ENCODE measurements at regions not wholly inside any gene's neighbourhood (a gene's known extent, or its start where the extent isn't known, plus 50 kb on each side); places are given as distances from the start of the nearest gene placed in this dataset.
A peak's percentile ranks its signal among the peaks of the same experiment; 100 is the strongest.

DNA sequence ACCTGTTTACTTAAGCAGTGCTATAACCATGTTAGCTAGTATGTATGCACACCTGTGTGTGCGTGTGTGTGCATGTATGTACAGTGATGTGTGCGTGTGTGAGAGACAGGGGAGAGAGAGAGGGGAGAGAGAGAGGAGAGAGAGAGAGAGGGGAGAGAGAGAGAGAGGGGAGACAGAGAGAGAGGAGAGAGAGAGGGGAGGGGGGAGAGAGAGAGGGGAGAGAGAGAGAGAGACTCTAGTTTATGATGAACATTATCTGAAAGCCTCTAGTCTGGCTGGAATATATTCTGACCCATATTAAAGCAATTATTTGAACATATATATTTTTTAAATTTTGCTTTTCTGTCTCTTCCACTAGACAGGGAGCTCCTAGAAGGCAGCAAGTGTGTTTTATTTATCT is 117.5 kb upstream of the CPEB4 start:
- Histone ChIP-seq H3K27ac (ENCODE audit: extremely low read depth, low read depth, low read length) (no peak overlapping the region; the same call in 2 of the 3 replicates), H2AFZ (ENCODE audit: low read depth, low read length) (peak overlapping the region; percentile 94), H3K4me1 (replicated peaks in 1 of 2; ENCODE audit: control insufficient read depth in 2 of 2, insufficient read depth in 2 of 2, low read length in 2 of 2) (peaks cover 20 to 45% of the 10 kb centered on the region in 2 experiments), H3K9ac (ENCODE audit: insufficient read depth in 1 of 2, low read depth in 2 of 2, low read length in 2 of 2) (peak overlapping the region in 1 of 2 experiments; percentile 37; a peak in 2 of 4 replicates), H3K4me2 (ENCODE audit: insufficient read depth, low read length) (peak overlapping the region; percentile 44; the same call in 1 of the 2 replicates), H3K4me3 (no peak overlapping the region), H3K27me3 (ENCODE audit: control insufficient read depth in 2 of 2, insufficient read depth in 2 of 2, low read length in 2 of 2) (no peaks in the 10 kb centered on the region), H3K9me1 (ENCODE audit: control insufficient read depth, insufficient read depth, low read length) (no peaks in the 10 kb centered on the region), H3K9me3 (replicated peaks; ENCODE audit: control insufficient read depth, insufficient read depth, low read depth, low read length) (no peaks in the 10 kb centered on the region), H3K79me2 (ENCODE audit: control insufficient read depth, insufficient read depth, low read length) (no peaks in the 10 kb centered on the region), H3K36me3 (ENCODE audit: control insufficient read depth, insufficient read depth, low read length) (no peaks in the 10 kb centered on the region), H4K20me1 (replicated peaks; ENCODE audit: control insufficient read depth, insufficient read depth, low read length) (no peaks in the 10 kb centered on the region)
- ATAC-seq (no peak), FAIRE-seq (no peak), DNase-seq (ENCODE audit: extremely low read depth in 1 of 4, low spot score in 3 of 4) (no peak)
- CTCF ChIA-PET (ENCODE audit: low intra/inter-chr PET ratio): interaction anchor here (0.7 kb wide), 1 partner anchor 152 kb away, joined by 6 read pairs; no protein-coding TSS in a partner anchor
- in situ Hi-C loops (cut with MboI): no loop called here
- intact Hi-C loops (cut with micrococcal nuclease): no loop called here
- BruUV-seq (replicated peaks): no TSS peak
- POLR2A ChIA-PET: interaction anchor here (0.7 to 2.5 kb wide), 4 partner anchors 10 to 133 kb away, joined by 3 to 7 read pairs (median 4); no protein-coding TSS in a partner anchor
- WGBS (ENCODE audit: insufficient coverage, low coverage, missing lambda C conversion rate): 66% methylated on average over 2 of the region's 2 CpGs
- no peak for TF ChIP-seq SMARCA4 (IDR thresholded peaks at IDR 0.05)
- no peak for TF ChIP-seq TCF3 (CRISPR knock-in tag; IDR thresholded peaks at IDR 0.05)
- no peak for TF ChIP-seq EWSR1 (IDR thresholded peaks at IDR 0.05; ENCODE audit: borderline replicate concordance, low read depth, partially characterized antibody)
- no peak for TF ChIP-seq ZNF282 (CRISPR knock-in tag; IDR thresholded peaks at IDR 0.05)
- TF ChIP-seq ADNP (tag; IDR thresholded peaks at IDR 0.05): no peak
- TF ChIP-seq MTF1 (CRISPR knock-in tag; IDR thresholded peaks at IDR 0.05; ENCODE audit: borderline replicate concordance): no peak
- TF ChIP-seq, protein P1, sequence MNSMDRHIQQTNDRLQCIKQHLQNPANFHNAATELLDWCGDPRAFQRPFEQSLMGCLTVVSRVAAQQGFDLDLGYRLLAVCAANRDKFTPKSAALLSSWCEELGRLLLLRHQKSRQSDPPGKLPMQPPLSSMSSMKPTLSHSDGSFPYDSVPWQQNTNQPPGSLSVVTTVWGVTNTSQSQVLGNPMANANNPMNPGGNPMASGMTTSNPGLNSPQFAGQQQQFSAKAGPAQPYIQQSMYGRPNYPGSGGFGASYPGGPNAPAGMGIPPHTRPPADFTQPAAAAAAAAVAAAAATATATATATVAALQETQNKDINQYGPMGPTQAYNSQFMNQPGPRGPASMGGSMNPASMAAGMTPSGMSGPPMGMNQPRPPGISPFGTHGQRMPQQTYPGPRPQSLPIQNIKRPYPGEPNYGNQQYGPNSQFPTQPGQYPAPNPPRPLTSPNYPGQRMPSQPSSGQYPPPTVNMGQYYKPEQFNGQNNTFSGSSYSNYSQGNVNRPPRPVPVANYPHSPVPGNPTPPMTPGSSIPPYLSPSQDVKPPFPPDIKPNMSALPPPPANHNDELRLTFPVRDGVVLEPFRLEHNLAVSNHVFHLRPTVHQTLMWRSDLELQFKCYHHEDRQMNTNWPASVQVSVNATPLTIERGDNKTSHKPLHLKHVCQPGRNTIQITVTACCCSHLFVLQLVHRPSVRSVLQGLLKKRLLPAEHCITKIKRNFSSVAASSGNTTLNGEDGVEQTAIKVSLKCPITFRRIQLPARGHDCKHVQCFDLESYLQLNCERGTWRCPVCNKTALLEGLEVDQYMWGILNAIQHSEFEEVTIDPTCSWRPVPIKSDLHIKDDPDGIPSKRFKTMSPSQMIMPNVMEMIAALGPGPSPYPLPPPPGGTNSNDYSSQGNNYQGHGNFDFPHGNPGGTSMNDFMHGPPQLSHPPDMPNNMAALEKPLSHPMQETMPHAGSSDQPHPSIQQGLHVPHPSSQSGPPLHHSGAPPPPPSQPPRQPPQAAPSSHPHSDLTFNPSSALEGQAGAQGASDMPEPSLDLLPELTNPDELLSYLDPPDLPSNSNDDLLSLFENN (IDR thresholded peaks at IDR 0.05; ENCODE audit: low read depth in 2 of 2, low read length in 2 of 2): no peak
- TF ChIP-seq, protein P2, sequence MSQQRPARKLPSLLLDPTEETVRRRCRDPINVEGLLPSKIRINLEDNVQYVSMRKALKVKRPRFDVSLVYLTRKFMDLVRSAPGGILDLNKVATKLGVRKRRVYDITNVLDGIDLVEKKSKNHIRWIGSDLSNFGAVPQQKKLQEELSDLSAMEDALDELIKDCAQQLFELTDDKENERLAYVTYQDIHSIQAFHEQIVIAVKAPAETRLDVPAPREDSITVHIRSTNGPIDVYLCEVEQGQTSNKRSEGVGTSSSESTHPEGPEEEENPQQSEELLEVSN (IDR thresholded peaks at IDR 0.05; ENCODE audit: borderline replicate concordance in 1 of 2, extremely low read depth in 1 of 2, insufficient read depth in 1 of 2, insufficient read length in 1 of 2, low read depth in 1 of 2, low read length in 1 of 2, poor library complexity in 1 of 2, severe bottlenecking in 1 of 2): no peak
- no peak for TF ChIP-seq IRF9 (tag; IDR thresholded peaks at IDR 0.05)
- TF ChIP-seq, protein P3, sequence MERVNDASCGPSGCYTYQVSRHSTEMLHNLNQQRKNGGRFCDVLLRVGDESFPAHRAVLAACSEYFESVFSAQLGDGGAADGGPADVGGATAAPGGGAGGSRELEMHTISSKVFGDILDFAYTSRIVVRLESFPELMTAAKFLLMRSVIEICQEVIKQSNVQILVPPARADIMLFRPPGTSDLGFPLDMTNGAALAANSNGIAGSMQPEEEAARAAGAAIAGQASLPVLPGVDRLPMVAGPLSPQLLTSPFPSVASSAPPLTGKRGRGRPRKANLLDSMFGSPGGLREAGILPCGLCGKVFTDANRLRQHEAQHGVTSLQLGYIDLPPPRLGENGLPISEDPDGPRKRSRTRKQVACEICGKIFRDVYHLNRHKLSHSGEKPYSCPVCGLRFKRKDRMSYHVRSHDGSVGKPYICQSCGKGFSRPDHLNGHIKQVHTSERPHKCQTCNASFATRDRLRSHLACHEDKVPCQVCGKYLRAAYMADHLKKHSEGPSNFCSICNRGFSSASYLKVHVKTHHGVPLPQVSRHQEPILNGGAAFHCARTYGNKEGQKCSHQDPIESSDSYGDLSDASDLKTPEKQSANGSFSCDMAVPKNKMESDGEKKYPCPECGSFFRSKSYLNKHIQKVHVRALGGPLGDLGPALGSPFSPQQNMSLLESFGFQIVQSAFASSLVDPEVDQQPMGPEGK (CRISPR knock-in tag; IDR thresholded peaks at IDR 0.05; ENCODE audit: borderline replicate concordance): no peak
- no peak for TF ChIP-seq KDM2B (CRISPR knock-in tag; IDR thresholded peaks at IDR 0.05)
- TF ChIP-seq, protein P4, sequence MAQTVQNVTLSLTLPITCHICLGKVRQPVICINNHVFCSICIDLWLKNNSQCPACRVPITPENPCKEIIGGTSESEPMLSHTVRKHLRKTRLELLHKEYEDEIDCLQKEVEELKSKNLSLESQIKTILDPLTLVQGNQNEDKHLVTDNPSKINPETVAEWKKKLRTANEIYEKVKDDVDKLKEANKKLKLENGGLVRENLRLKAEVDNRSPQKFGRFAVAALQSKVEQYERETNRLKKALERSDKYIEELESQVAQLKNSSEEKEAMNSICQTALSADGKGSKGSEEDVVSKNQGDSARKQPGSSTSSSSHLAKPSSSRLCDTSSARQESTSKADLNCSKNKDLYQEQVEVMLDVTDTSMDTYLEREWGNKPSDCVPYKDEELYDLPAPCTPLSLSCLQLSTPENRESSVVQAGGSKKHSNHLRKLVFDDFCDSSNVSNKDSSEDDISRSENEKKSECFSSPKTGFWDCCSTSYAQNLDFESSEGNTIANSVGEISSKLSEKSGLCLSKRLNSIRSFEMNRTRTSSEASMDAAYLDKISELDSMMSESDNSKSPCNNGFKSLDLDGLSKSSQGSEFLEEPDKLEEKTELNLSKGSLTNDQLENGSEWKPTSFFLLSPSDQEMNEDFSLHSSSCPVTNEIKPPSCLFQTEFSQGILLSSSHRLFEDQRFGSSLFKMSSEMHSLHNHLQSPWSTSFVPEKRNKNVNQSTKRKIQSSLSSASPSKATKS (CRISPR knock-in tag; IDR thresholded peaks at IDR 0.05): no peak

All from K562 (cell line).